GM04503 (cell line): ENCODE measurements at regions not wholly inside any gene's neighbourhood (a gene's known extent, or its start where the extent isn't known, plus 50 kb on each side); places are given as distances from the start of the nearest gene placed in this dataset.
"Not testable (repeated sequence)": the region's sequence is repeated elsewhere in the genome, so short reads cannot be mapped to it uniquely, and the experiment has no call there.

Experiments
- DNase-seq: peaks from one replicate; pipeline ENCODE4 v3.0.0-alpha.2; 2012; ENCODE audit warnings: low read depth

GRCh38 chr4:135434936-135435335 lies 1233.3 kb upstream of the PABPC4L start:
- no peak for DNase-seq

DNA sequence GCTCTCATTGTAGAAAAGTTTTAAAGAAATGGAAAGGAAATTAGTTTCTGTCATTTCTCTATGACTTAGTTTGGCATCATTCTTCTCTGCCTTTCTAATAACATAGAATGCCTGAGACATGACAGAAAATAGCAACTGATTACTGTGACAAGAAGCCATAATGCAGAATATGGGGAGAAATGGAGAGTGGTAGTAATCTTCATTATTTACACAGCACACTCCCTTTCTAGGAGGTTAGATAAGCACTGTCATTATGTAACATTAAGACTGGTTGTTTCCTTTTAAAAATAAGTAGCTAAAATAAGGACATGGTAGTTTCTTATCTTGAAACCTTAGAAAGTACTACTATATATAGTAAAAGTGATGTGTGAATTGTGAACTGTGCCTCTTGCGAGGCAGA lies 1227.9 kb upstream of the PABPC4L start:
- no peak for DNase-seq

DNA sequence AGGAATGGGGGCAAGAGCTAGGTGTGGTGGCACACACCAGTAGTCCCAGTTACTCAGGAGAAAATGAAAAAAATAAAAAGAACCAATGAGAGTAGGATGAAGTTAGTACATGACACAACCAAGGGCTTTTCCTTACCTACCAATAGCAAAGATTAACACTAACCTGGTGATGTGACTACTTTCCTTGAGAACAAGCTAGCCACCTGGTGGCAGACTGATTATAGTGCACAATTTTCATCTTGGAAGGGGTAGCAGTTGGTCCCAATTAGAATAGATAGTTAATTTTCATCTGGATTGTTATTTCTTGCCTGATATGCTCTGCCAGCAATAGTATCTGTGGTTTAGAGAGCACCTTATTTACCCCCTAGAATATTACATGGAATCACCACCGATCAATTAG lies 1216.8 kb upstream of the PABPC4L start:
- no peak for DNase-seq

GRCh38 chr4:135412213-135412612 lies 1210.6 kb upstream of the PABPC4L start:
- no peak for DNase-seq

DNA sequence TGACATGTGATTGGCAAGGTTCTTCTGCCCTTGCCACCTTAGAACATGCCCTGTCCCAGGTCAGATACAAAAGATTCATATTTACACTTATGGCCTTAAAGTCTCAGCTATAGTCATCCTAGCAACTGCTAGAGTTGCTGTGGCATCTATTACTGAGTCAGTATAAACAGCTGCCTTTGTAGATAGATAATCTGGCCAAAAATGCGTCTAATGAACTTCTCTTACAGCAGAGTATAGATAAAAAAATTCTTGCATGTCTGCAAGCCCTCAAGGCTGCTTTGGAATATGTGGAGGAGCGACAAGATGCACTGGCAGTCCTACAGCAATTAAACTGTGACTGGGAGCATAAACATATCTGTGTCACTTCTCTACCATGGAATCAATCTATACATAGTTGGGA lies 1209.7 kb upstream of the PABPC4L start:
- DNase-seq: no peak

DNA sequence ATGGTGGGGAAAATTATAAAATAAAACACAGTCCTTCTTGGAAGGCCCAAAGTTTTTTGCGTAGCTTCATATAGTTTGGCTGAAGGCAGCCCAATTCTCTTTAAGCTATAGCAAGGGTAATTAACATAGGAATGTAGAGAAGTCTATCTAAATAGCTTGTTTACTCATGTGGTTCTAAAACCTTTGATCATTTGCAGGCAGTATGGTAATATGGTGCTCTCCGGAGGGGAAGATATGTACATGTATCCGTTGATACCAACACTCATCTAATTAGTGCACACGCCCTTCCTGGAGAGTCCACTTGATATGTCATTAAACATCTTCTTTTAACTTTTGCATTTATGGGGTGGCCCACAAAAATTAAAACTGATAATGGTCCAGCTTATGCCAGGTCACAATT lies 1207.7 kb upstream of the PABPC4L start:
- DNase-seq: not testable (repeated sequence)

- DNase-seq: no peak
These were observed 1206.5 kb upstream of the PABPC4L start for GRCh38 chr4:135408109-135408508.

GRCh38 chr4:135406597-135406996 lies 1205.0 kb upstream of the PABPC4L start:
- not testable (repeated sequence) for DNase-seq

- DNase-seq: no peak
These were observed 1184.4 kb upstream of the PABPC4L start for GRCh38 chr4:135385830-135386581.

DNA sequence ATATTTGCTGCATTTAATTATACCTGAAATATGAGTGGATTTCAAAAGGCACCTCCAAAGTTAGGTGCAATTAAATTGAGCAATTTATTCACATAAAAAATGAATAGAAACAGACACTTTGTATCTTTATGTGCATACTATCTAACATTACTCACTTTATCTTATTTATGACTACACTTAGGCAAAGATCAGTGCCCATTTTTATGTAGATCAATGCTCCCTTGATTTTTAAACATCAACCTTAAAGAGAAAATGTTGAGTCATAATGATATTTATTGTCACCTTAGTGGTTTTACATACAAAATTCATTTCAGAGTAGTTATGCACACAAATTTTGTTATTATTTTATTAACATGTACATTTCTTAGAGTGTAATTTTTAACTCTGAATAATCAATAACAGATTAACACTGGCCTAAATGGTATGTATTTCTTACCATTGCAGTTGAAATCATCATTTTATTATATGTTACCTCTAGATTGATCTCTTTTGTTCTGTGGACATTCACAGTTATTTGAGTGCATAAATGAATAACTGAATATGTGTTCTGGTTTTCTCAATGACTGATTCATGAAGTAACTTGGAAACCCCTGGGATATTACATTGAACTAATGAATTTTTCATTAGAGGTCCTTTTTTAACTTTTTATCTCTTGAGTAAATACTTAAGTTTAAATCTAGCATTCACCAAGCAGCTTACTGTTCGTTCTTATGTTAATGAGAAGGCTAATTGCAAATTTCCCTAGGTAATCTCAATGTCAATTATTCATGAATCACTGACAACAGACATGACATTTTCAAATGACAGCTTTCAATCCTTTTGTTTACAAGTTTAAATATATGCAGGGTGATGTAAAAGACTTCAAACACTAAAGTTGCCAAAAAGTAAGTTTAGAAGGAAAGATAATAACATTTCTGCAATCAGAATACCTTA lies 1182.0 kb upstream of the PABPC4L start:
- no peak for DNase-seq

GRCh38 chr4:135382280-135382959 lies 1180.8 kb upstream of the PABPC4L start:
- DNase-seq: no peak

DNA sequence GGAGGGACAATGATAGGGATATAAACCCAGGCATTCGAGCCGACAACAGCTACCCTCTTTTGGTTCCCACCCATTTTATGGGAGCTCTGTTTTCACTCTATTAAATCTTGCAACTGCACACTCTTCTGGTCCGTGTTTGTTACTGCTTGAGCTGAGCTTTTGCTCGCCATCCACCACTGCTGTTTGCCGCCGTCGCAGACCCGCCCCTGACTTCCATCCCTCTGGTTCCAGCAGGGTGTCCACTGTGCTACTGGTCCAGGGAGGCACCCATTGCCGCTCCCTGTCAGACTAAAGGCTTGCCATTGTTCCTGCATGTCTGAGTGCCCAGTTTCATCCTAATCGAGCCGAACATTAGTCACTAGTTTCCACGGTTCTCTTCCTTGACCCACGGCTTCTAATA lies 1170.5 kb upstream of the PABPC4L start:
- DNase-seq: no peak

DNA sequence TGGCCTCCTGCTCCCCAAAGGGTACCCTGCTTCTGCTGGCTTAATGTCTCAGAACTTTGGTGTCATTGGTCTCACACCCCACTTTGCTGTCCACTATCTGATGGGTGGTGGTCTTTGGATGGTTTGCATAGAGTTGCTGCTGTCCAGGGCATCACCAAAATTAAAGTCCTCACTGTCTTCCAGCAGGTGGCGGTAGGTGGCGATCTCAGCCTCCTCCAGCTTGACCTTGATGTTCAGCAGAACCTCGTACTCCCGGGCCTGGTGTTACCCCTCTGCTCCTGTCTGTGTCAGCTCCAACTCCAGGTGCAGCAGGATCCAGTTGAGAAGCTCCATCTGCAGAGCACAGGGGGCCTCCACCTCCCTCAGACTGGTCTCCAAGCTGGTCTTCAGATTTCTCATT lies 1169.5 kb upstream of the PABPC4L start:
- no peak for DNase-seq

DNA sequence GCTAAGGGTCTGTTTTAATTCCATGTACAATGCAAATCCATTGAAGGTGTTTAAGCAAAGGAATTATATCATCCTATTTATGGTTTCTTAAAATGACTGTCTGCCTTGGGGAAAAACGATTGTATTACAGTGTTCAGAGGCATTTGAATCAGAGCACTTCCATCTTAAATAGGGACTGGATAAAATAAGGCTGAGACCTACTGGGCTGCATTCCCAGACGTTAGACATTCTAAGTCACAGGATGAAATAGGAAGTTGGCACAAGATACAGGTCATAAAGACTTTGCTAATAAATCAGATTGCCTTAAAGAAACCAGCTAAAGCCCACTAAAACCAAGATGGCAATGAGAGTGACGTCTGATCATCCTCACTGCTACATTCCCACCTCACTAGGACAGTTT lies 1167.2 kb upstream of the PABPC4L start:
- DNase-seq: no peak

DNA sequence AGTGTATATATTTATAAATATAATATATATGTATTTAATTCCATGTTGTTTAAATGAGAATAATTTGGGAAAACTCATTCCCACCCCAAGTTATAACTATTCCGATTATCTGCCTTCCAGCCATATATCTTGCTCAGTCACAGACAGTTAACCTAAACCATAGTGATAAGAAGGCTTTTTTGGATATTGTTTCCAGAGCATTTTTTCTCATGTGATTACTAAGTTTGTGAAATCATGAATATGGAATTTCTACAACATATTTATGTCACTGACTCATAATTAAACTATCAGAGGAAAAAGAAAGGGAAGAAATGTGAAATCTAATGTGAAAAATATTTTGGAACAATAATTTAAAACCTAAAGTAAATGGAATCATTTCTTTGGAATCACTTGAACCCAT lies 1163.5 kb upstream of the PABPC4L start:
- DNase-seq: no peak

DNA sequence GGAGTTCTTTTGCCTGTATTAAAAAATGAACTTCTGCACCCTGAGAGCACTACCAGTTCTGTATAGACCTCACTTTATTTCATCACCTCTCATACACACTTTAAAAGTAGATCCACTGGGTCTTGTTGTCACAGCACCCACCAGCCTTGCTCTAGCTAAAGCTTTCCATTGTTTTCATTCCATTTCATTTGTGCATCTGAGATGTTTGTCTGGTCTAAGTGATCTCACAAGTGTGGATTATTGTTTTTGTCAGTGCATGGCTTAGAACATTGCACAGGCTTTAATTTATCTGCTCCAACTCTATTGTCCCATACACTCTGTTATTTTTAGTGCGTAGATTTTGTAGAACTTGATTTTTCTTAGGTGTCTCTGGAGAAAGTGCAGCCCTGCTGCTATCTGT lies 1157.5 kb upstream of the PABPC4L start:
- DNase-seq: no peak

DNA sequence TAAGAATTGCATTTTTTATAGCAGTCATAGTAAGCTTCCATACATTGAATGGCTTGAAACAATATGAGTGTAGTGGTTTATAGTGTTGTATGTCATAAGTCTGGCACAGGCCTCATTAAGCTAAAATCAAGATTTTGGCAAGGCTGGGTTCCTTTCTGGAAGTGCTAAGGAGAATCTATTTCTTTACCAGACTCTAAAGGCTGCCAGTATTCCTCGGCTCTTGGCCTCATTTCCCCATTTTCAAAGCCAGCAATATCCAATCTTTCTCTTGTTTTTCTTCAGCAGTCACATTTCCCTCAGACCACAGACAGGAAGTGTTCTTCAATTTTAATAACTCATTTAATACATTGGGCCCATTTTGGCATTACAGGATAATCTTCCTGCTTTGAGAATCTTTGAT lies 1155.5 kb upstream of the PABPC4L start:
- no peak for DNase-seq

DNA sequence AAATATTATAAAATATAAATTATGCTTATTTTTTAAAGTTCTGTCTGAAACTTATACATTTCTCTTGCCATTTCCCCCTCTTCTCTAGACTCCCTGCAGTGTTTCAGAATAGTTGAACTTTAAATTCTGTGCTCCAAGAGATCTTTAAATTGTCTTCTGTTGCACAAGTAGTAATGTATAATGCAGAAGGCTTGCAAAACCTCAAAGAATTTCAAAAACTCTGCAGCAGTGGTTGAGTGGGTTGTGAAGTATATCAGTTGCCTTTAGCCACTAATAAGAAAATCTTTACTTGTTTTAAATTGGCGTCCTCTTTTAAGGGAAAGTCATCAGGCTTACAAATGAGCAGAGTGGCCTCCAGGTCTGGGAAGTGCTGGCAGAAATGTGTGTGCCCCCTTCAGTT lies 1153.3 kb upstream of the PABPC4L start:
- no peak for DNase-seq

DNA sequence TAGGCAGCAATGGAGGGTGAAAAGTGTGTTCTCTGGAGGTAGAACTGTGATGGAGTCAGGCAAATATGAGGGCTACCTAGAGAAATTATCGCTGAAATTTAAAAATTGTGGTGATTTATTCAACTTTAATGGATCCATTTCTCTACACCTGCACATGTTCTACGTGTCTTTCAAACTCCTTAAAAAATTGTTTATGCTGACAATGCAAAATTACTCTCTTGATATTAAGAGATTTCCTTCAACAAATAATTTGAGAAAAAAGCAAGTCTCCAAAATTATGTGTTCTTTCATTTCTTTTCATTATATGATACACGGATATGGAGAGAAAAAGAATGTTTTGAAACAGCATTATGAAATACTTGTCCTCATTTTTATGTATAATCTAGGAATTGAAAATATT lies 1151.4 kb upstream of the PABPC4L start:
- DNase-seq: no peak

DNA sequence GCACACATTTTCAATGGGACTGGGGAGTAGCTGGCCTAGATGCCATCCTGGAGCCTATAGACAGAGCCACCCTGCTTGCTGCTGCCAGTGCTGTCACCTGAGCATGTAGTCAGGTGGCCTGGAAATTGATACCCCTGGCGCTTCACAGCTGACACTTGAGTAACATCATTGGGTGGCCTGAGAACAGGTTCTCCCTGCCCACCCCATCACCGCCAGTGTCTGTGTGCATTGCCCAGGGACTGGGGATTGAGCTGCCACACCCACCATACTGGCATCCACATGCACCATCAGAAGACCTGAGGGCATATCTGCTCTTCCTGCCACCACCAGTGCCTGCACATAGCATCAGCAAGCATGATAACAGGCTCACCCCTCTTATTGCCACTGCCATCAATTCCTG lies 1142.9 kb upstream of the PABPC4L start:
- no peak for DNase-seq

DNA sequence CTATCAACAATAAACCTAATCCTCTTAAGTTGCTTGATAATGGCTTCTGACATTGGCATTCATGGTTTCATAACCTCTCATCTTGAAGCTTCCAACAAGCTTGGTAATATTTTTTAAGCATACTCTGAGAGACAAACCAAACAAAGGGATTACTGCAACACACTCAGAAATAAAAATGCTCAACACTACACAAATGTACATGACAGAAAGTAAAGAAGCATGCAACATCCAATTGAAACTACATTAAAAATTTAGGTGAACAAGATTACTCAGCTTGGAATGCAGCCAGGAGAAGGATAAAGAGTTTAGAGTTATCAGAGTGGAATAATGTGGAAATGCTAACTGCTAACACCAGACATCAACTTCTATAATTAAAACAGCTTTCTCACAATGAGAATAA lies 1136.6 kb upstream of the PABPC4L start:
- DNase-seq: no peak

DNA sequence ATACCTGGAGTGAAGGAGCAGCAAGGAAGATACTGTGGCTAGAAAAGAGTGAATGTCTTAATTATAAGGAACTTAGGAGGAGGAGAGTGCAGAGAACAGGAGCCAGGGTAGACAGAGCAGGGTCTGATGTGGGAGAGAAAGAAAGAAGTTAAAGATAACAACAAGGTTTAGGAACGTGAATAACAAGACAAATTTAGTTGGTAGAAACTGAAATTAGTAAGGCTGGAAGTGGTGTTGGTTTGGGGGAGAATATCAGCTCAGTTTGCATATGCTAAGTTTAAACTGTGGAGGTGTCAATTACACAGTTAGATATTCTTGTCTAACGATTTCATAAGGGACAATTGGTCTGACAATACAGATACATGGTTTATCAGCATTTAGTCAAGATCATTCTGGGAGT lies 1123.7 kb upstream of the PABPC4L start:
- no peak for DNase-seq

DNA sequence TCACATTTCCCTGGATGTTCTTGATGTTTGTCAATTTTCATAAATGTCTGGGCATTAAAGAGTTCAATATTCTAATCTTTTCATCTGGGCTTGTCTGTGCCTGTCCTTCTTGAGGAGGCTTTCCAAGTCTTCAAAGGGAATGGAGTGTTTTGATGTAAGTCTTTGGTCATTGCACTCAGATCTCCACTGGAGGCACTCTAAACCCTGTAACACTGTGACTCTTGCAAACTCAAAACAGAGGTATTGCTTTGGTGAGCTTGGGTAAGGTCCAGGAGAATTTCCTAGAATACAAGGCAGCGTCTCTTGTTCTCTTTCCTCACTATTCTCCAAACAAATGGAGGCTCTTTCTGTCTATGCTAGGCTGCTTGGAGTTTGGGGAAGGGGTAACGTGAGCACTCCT lies 1118.1 kb upstream of the PABPC4L start:
- no peak for DNase-seq
